K562 (cell line): ENCODE measurements at regions not wholly inside any gene's neighbourhood (a gene's known extent, or its start where the extent isn't known, plus 50 kb on each side); places are given as distances from the start of the nearest gene placed in this dataset.

Experiments used
- ATAC-seq: fragments of 200-7000 bp; cut with Tn5 transposase; 3 replicates; pipeline ENCODE4 v1.9.1; 2020; ENCODE audit warnings: moderate library complexity
- BruUV-seq: library from RNA; stranded (reverse); fragments of 400-500 nt; replicated peaks from 2 replicates; lab custom pipeline; 2021; lab: Mats Ljungman, UMichigan
- CTCF ChIA-PET: fragments of 300-600 bp; formaldehyde crosslinking; extraction: SDS; loops from one replicate; lab custom pipeline; 2021; ENCODE audit warnings: low intra/inter-chr PET ratio; lab: Yijun Ruan, JAX
- POLR2A ChIA-PET: fragments of 300-600, 350-650 bp; sonication (Branson Sonifier 250); formaldehyde crosslinking; extraction: SDS; loops from one replicate; lab custom pipeline; 2021; ENCODE audit warnings: antibody characterized with exemption, inconsistent platforms; lab: Yijun Ruan, JAX
- DNase-seq, 4 experiments: peaks; one replicate each; pipeline versions ENCODE4 v3.0.0 to v3.0.0-alpha.2; 2011 to 2018; ENCODE audit warnings: low spot score in 3 of 4, mixed read lengths in 3 of 4; ENCODE audit errors: extremely low read depth in 1 of 4
- FAIRE-seq: peaks from 2 replicates; lab custom pipeline; 2011; peaks lifted over from hg19 to GRCh38; lab: Jason Lieb, UNC
- H2AFZ ChIP-seq: 2 replicates; pipeline ENCODE4 v1.6.0; 2011; ENCODE audit warnings: low read depth, low read length, control low read depth, inconsistent platforms
- H3K27ac ChIP-seq: fragments of 200-600 bp; 3 replicates; pipeline ENCODE4 v1.8.0; 2011; ENCODE audit warnings: low read depth, mild to moderate bottlenecking, control low read depth, inconsistent platforms, low read length, moderate library complexity, mixed read lengths; ENCODE audit errors: extremely low read depth
- H3K27me3 ChIP-seq, 2 experiments: fragments of 300-600 bp in 1 of 2; 2 replicates in 1 of 2; 3 replicates in 1 of 2; pipeline versions ENCODE4 v1.6.0 to v1.8.0; 2011; ENCODE audit warnings: inconsistent platforms in 2 of 2, low read length in 2 of 2, mild to moderate bottlenecking in 1 of 2, mixed read lengths in 1 of 2, moderate library complexity in 1 of 2; ENCODE audit not compliant: control insufficient read depth in 2 of 2, insufficient read depth in 2 of 2
- H3K36me3 ChIP-seq: fragments of 300-600 bp; 3 replicates; pipeline ENCODE4 v1.8.0; 2011; ENCODE audit warnings: mild to moderate bottlenecking, low read length, inconsistent platforms; ENCODE audit not compliant: control insufficient read depth, insufficient read depth
- H3K4me1 ChIP-seq, 2 experiments: fragments of 200-600 bp in 1 of 2; replicated peaks in 1 of 2; 2 replicates in 1 of 2; 3 replicates in 1 of 2; pipeline versions ENCODE4 v1.5.1 to v1.8.0; 2011; ENCODE audit warnings: inconsistent platforms in 2 of 2, low read length in 2 of 2, mild to moderate bottlenecking in 1 of 2, mixed read lengths in 1 of 2, moderate library complexity in 1 of 2; ENCODE audit not compliant: control insufficient read depth in 2 of 2, insufficient read depth in 2 of 2
- H3K4me2 ChIP-seq: 2 replicates; pipeline ENCODE4 v1.6.1; 2011; ENCODE audit warnings: low read length, control low read depth, inconsistent platforms, mixed read lengths; ENCODE audit not compliant: insufficient read depth
- H3K4me3 ChIP-seq: fragments of 200-600 bp; sonication (generic), shearing (Covaris generic); 2 replicates; pipeline ENCODE4 v1.5.1; 2016; ENCODE audit warnings: control low read depth, inconsistent platforms
- H3K79me2 ChIP-seq: fragments of 200-600 bp; 3 replicates; pipeline ENCODE4 v1.8.0; 2011; ENCODE audit warnings: low read length, inconsistent platforms; ENCODE audit not compliant: control insufficient read depth, insufficient read depth
- H3K9ac ChIP-seq, 2 experiments: 2 replicates each; pipeline versions ENCODE4 v1.6.0 to v1.6.1; 2011; ENCODE audit warnings: low read depth in 2 of 2, low read length in 2 of 2, control low read depth in 1 of 2, inconsistent platforms in 1 of 2, mild to moderate bottlenecking in 1 of 2, mixed read lengths in 1 of 2; ENCODE audit not compliant: insufficient read depth in 1 of 2
- H3K9me1 ChIP-seq: one replicate; pipeline ENCODE4 v1.6.0; 2011; ENCODE audit warnings: inconsistent platforms, mild to moderate bottlenecking, low read length, moderate library complexity; ENCODE audit not compliant: control insufficient read depth, insufficient read depth
- H3K9me3 ChIP-seq: replicated peaks from 2 replicates; pipeline ENCODE4 v1.5.1; 2011; ENCODE audit warnings: low read depth, low read length, inconsistent platforms; ENCODE audit not compliant: control insufficient read depth, insufficient read depth
- H4K20me1 ChIP-seq: replicated peaks from 2 replicates; pipeline ENCODE4 v1.6.1; 2011; ENCODE audit warnings: low read length, inconsistent platforms, mixed read lengths; ENCODE audit not compliant: control insufficient read depth, insufficient read depth
- CAMTA2 ChIP-seq: fragments of 250-450 bp; sonication (Bioruptor Pico); conservative IDR thresholded peaks from 2 replicates; pipeline ENCODE4 v1.5.1; 2022
- CBX2 ChIP-seq: fragments of 200-600 bp; sonication (generic); IDR thresholded peaks from one replicate; pipeline ENCODE4 v1.6.1; 2012; ENCODE audit warnings: mild to moderate bottlenecking, low read length, inconsistent platforms; ENCODE audit not compliant: insufficient read depth, poor library complexity, severe bottlenecking
- CREB1 ChIP-seq, 2 experiments: sonication (generic) in 1 of 2; formaldehyde crosslinking in 1 of 2; IDR thresholded peaks; 2 replicates each; pipeline versions ENCODE4 v1.6.1 to v1.8.0; 2012 to 2022; ENCODE audit warnings: inconsistent platforms in 1 of 2, mild to moderate bottlenecking in 1 of 2, missing genetic modification reagents in 1 of 2, moderate library complexity in 1 of 2
- NUFIP1 ChIP-seq: fragments of 450-650 bp; IDR thresholded peaks from 2 replicates; pipeline ENCODE4 v1.6.1; 2018; ENCODE audit not compliant: partially characterized antibody
- PML ChIP-seq: IDR thresholded peaks from 2 replicates; pipeline ENCODE4 v1.6.1; 2012; ENCODE audit warnings: low read length, inconsistent platforms
- RBM34 ChIP-seq: fragments of 200-400 bp; formaldehyde crosslinking; IDR thresholded peaks from 2 replicates; pipeline ENCODE4 v1.6.1; 2018; ENCODE audit warnings: low read length, borderline replicate concordance; ENCODE audit not compliant: insufficient read depth
- SOX6 ChIP-seq: fragments of 450-650 bp; IDR thresholded peaks from 2 replicates; pipeline ENCODE4 v1.6.1; 2014; ENCODE audit warnings: mild to moderate bottlenecking
- ZNF263 ChIP-seq: sonication (generic); formaldehyde crosslinking; IDR thresholded peaks from 2 replicates; pipeline ENCODE4 v1.8.0; 2022; ENCODE audit warnings: mild to moderate bottlenecking, missing genetic modification reagents, borderline replicate concordance
- WGBS: fragments of 100-300 bp; shearing (Covaris generic); methylation state at CpG from one replicate; pipeline ENCODE4 v1.1.6; 2016; ENCODE audit warnings: low coverage, mixed read lengths; ENCODE audit not compliant: insufficient coverage; ENCODE audit errors: missing lambda C conversion rate; 5-methylcytosine and 5-hydroxymethylcytosine counted together
- in situ Hi-C: fragments of 300-500 bp; cut with MboI; formaldehyde crosslinking; loops from 4 replicates; pipeline ENCODE4 v1.15.0; 2018; ENCODE audit warnings: inconsistent platforms, mixed read lengths
- intact Hi-C: fragments of 100-400 bp; cut with micrococcal nuclease; formaldehyde crosslinking; loops from 2 replicates; pipeline ENCODE4 v1.14.2; 2022
- TF ChIP-seq, protein P1 (sequence below): fragments of 150-350 bp; conservative IDR thresholded peaks from 2 replicates; pipeline ENCODE4 v1.6.1; 2014; ENCODE audit warnings: low read length
- TF ChIP-seq, protein P2 (sequence below): fragments of 200-400 bp; formaldehyde crosslinking; IDR thresholded peaks from 2 replicates; pipeline ENCODE4 v1.6.1; 2017; ENCODE audit warnings: mild to moderate bottlenecking, low read depth, low read length, moderate library complexity
- TF ChIP-seq, protein P3 (sequence below): IDR thresholded peaks from 2 replicates; pipeline ENCODE4 v1.6.1; 2016; ENCODE audit warnings: missing genetic modification characterization, missing compliant biosample characterization
- TF ChIP-seq, protein P4 (sequence below): fragments of 250-450 bp; sonication (Bioruptor Pico); IDR thresholded peaks from 2 replicates; pipeline ENCODE4 v1.5.0; 2021; ENCODE audit warnings: mild to moderate bottlenecking, borderline replicate concordance

DNA sequence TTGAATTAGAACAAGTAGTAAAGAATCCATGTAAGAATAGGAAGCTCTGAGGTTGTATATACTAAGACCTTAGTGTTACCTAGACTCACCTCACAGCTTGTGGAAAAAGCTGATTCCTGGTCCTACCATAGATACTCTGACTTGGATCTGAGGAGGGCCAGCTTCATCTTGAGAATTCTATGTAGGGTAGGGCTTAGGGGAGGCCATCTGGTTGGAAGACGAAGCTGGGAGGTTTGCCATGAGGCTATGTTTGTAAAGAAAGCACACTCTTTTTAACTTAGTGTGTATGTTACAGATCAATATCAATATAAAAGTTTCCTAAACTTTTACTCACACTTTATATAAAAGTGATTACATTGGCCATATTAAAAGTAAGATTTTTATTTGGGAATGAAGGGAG is 77.1 kb upstream of the GALNT5 start (continued):
- TF ChIP-seq, protein P1, sequence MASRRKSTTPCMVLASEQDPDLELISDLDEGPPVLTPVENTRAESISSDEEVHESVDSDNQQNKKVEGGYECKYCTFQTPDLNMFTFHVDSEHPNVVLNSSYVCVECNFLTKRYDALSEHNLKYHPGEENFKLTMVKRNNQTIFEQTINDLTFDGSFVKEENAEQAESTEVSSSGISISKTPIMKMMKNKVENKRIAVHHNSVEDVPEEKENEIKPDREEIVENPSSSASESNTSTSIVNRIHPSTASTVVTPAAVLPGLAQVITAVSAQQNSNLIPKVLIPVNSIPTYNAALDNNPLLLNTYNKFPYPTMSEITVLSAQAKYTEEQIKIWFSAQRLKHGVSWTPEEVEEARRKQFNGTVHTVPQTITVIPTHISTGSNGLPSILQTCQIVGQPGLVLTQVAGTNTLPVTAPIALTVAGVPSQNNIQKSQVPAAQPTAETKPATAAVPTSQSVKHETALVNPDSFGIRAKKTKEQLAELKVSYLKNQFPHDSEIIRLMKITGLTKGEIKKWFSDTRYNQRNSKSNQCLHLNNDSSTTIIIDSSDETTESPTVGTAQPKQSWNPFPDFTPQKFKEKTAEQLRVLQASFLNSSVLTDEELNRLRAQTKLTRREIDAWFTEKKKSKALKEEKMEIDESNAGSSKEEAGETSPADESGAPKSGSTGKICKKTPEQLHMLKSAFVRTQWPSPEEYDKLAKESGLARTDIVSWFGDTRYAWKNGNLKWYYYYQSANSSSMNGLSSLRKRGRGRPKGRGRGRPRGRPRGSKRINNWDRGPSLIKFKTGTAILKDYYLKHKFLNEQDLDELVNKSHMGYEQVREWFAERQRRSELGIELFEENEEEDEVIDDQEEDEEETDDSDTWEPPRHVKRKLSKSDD: no peak
- no peak for TF ChIP-seq ZNF263 (CRISPR knock-in tag)
- TF ChIP-seq, protein P2, sequence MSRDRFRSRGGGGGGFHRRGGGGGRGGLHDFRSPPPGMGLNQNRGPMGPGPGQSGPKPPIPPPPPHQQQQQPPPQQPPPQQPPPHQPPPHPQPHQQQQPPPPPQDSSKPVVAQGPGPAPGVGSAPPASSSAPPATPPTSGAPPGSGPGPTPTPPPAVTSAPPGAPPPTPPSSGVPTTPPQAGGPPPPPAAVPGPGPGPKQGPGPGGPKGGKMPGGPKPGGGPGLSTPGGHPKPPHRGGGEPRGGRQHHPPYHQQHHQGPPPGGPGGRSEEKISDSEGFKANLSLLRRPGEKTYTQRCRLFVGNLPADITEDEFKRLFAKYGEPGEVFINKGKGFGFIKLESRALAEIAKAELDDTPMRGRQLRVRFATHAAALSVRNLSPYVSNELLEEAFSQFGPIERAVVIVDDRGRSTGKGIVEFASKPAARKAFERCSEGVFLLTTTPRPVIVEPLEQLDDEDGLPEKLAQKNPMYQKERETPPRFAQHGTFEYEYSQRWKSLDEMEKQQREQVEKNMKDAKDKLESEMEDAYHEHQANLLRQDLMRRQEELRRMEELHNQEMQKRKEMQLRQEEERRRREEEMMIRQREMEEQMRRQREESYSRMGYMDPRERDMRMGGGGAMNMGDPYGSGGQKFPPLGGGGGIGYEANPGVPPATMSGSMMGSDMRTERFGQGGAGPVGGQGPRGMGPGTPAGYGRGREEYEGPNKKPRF: no peak
- TF ChIP-seq RBM34: no peak
- TF ChIP-seq CBX2: no peak

DNA sequence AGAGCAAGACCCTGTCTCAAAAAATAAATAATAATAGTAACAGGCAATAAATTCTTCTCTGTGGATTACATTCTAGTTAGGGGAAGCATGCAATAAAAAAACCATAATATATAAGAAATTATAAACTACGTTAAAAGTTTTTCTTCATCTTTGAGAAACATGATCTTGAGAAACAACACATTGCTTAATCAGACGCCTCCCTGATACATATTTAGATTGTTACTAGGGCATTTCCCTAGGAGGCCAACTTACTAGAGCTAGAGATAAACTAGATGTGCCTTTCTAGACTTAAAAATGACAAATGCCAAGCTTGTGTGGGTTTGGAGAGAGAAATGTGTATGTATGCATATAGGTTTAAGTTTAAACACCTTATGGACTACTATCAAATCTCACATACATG is 76.3 kb upstream of the GALNT5 start:
- in situ Hi-C loops (no loop called here), intact Hi-C loops (no loop called here)
- peak overlapping the region; percentile 86 for H2AFZ ChIP-seq
- H4K20me1 ChIP-seq: no peaks in the 10 kb centered on the region
- H3K9ac ChIP-seq: peak overlapping the region in 1 of 2 experiments; percentile 6; a peak in 2 of 4 replicates
- no peak overlapping the region for H3K4me3 ChIP-seq
- FAIRE-seq: no peak
- DNase-seq: no peak
- H3K4me1 ChIP-seq: peaks cover 3 to 20% of the 10 kb centered on the region in 2 experiments; a peak in 4 of 5 replicates
- no peaks in the 10 kb centered on the region for H3K36me3 ChIP-seq
- ChIA-PET CTCF (no interaction called here), POLR2A (interaction anchor here (0.8 to 1.5 kb wide), 3 partner anchors 48 to 827 kb away, joined by 3 to 4 read pairs (median 4); partner anchors contain the start of gene GALNT5)
- no peaks in the 10 kb centered on the region for H3K9me3 ChIP-seq
- BruUV-seq: no TSS peak
- no peaks in the 10 kb centered on the region for H3K9me1 ChIP-seq
- WGBS: 10% methylated on average over 2 of the region's 2 CpGs
- ATAC-seq: peak; percentile 12; the same call in 2 of the 3 replicates
- H3K27me3 ChIP-seq: no peaks in the 10 kb centered on the region
- H3K79me2 ChIP-seq: no peaks in the 10 kb centered on the region
- peak overlapping the region; percentile 72 for H3K27ac ChIP-seq
- peak overlapping the region; percentile 39; the same call in 1 of the 2 replicates for H3K4me2 ChIP-seq
- TF ChIP-seq CAMTA2 (CRISPR knock-in tag): no peak
- TF ChIP-seq NUFIP1: no peak
- TF ChIP-seq SOX6: no peak
- no peak for TF ChIP-seq CREB1 (IDR thresholded peaks at IDR 0.05)
- no peak for TF ChIP-seq CREB1 (CRISPR knock-in tag; IDR thresholded peaks at IDR 0.05)
- TF ChIP-seq PML: no peak
- TF ChIP-seq, protein P3, sequence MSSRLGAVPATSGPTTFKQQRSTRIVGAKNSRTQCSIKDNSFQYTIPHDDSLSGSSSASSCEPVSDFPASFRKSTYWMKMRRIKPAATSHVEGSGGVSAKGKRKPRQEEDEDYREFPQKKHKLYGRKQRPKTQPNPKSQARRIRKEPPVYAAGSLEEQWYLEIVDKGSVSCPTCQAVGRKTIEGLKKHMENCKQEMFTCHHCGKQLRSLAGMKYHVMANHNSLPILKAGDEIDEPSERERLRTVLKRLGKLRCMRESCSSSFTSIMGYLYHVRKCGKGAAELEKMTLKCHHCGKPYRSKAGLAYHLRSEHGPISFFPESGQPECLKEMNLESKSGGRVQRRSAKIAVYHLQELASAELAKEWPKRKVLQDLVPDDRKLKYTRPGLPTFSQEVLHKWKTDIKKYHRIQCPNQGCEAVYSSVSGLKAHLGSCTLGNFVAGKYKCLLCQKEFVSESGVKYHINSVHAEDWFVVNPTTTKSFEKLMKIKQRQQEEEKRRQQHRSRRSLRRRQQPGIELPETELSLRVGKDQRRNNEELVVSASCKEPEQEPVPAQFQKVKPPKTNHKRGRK (tag): no peak
- TF ChIP-seq, protein P4, sequence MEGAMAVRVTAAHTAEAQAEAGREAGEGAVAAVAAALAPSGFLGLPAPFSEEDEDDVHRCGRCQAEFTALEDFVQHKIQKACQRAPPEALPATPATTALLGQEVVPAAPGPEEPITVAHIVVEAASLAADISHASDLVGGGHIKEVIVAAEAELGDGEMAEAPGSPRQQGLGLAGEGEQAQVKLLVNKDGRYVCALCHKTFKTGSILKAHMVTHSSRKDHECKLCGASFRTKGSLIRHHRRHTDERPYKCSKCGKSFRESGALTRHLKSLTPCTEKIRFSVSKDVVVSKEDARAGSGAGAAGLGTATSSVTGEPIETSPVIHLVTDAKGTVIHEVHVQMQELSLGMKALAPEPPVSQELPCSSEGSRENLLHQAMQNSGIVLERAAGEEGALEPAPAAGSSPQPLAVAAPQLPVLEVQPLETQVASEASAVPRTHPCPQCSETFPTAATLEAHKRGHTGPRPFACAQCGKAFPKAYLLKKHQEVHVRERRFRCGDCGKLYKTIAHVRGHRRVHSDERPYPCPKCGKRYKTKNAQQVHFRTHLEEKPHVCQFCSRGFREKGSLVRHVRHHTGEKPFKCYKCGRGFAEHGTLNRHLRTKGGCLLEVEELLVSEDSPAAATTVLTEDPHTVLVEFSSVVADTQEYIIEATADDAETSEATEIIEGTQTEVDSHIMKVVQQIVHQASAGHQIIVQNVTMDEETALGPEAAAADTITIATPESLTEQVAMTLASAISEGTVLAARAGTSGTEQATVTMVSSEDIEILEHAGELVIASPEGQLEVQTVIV: no peak
